ENCODE measurements at regions not wholly inside any gene's neighbourhood (a gene's known extent, or its start where the extent isn't known, plus 50 kb on each side); places are given as distances from the start of the nearest gene placed in this dataset.

- no peak overlapping the region for H3K4me3 ChIP-seq (IDR thresholded peaks at IDR 0.05; ENCODE audit: insufficient read depth, low read depth, low read length)
- no peak overlapping the region for H3K4me2 ChIP-seq
- no peaks in the 10 kb centered on the region for H4K20me1 ChIP-seq (ENCODE audit: insufficient read depth)
- TF ChIP-seq CTCF (conservative IDR thresholded peaks at IDR 0.05; ENCODE audit: low read depth, low read length) = no peak
- no peak overlapping the region for H2AFZ ChIP-seq (ENCODE audit: low read depth)
- H3K79me2 ChIP-seq (ENCODE audit: insufficient read depth, low read depth) = no peaks in the 10 kb centered on the region
- H3K27ac ChIP-seq = no peak overlapping the region
- H3K36me3 ChIP-seq (ENCODE audit: insufficient read depth) = no peaks in the 10 kb centered on the region
- no peaks in the 10 kb centered on the region for H3K27me3 ChIP-seq (ENCODE audit: insufficient read depth, low read depth)
- H3K9ac ChIP-seq = no peak overlapping the region
- H3K4me1 ChIP-seq (ENCODE audit: low read depth, poor library complexity, severe bottlenecking) = no peaks in the 10 kb centered on the region
Measured at GRCh38 chrX:116862340-116862739, 399.6 kb upstream of the CT83 start.

- no peak for TF ChIP-seq CTCF (conservative IDR thresholded peaks at IDR 0.05; ENCODE audit: low read depth, low read length)
- Histone ChIP-seq H3K27ac (no peak overlapping the region), H3K79me2 (ENCODE audit: insufficient read depth, low read depth) (no peaks in the 10 kb centered on the region), H3K4me2 (no peak overlapping the region), H2AFZ (ENCODE audit: low read depth) (no peak overlapping the region), H3K4me3 (IDR thresholded peaks at IDR 0.05; ENCODE audit: insufficient read depth, low read depth, low read length) (no peak overlapping the region), H3K36me3 (ENCODE audit: insufficient read depth) (no peaks in the 10 kb centered on the region), H3K9ac (no peak overlapping the region), H3K27me3 (ENCODE audit: insufficient read depth, low read depth) (no peaks in the 10 kb centered on the region), H4K20me1 (ENCODE audit: insufficient read depth) (no peaks in the 10 kb centered on the region), H3K4me1 (ENCODE audit: low read depth, poor library complexity, severe bottlenecking) (no peaks in the 10 kb centered on the region)
Measured at GRCh38 chrX:116841290-116841689, 378.5 kb upstream of the CT83 start.

- no peak overlapping the region for H3K27ac ChIP-seq
- no peaks in the 10 kb centered on the region for H4K20me1 ChIP-seq (ENCODE audit: insufficient read depth)
- no peaks in the 10 kb centered on the region for H3K4me1 ChIP-seq (ENCODE audit: low read depth, poor library complexity, severe bottlenecking)
- no peaks in the 10 kb centered on the region for H3K36me3 ChIP-seq (ENCODE audit: insufficient read depth)
- H3K4me3 ChIP-seq (IDR thresholded peaks at IDR 0.05; ENCODE audit: insufficient read depth, low read depth, low read length) = no peak overlapping the region
- H3K4me2 ChIP-seq = no peak overlapping the region
- H3K27me3 ChIP-seq (ENCODE audit: insufficient read depth, low read depth) = no peaks in the 10 kb centered on the region
- no peak for TF ChIP-seq CTCF (conservative IDR thresholded peaks at IDR 0.05; ENCODE audit: low read depth, low read length)
- no peaks in the 10 kb centered on the region for H3K79me2 ChIP-seq (ENCODE audit: insufficient read depth, low read depth)
- H3K9ac ChIP-seq = no peak overlapping the region
- no peak overlapping the region for H2AFZ ChIP-seq (ENCODE audit: low read depth)
Measured at GRCh38 chrX:116827063-116827462, 364.3 kb upstream of the CT83 start.

- Histone ChIP-seq H3K4me3 (IDR thresholded peaks at IDR 0.05; ENCODE audit: insufficient read depth, low read depth, low read length) (no peak overlapping the region), H3K4me1 (ENCODE audit: low read depth, poor library complexity, severe bottlenecking) (no peaks in the 10 kb centered on the region), H4K20me1 (ENCODE audit: insufficient read depth) (no peaks in the 10 kb centered on the region), H3K27ac (no peak overlapping the region), H3K36me3 (ENCODE audit: insufficient read depth) (no peaks in the 10 kb centered on the region), H3K79me2 (ENCODE audit: insufficient read depth, low read depth) (no peaks in the 10 kb centered on the region), H3K4me2 (no peak overlapping the region), H2AFZ (ENCODE audit: low read depth) (no peak overlapping the region), H3K9ac (no peak overlapping the region), H3K27me3 (ENCODE audit: insufficient read depth, low read depth) (no peaks in the 10 kb centered on the region)
- TF ChIP-seq CTCF (conservative IDR thresholded peaks at IDR 0.05; ENCODE audit: low read depth, low read length) = no peak
Measured at GRCh38 chrX:116824785-116825184, 362.0 kb upstream of the CT83 start.

- H3K9ac ChIP-seq = no peak overlapping the region
- no peak overlapping the region for H3K4me3 ChIP-seq (IDR thresholded peaks at IDR 0.05; ENCODE audit: insufficient read depth, low read depth, low read length)
- H3K27ac ChIP-seq = no peak overlapping the region
- no peaks in the 10 kb centered on the region for H3K4me1 ChIP-seq (ENCODE audit: low read depth, poor library complexity, severe bottlenecking)
- H3K36me3 ChIP-seq (ENCODE audit: insufficient read depth) = no peaks in the 10 kb centered on the region
- no peak overlapping the region for H2AFZ ChIP-seq (ENCODE audit: low read depth)
- H4K20me1 ChIP-seq (ENCODE audit: insufficient read depth) = no peaks in the 10 kb centered on the region
- no peak overlapping the region for H3K4me2 ChIP-seq
- H3K79me2 ChIP-seq (ENCODE audit: insufficient read depth, low read depth) = no peaks in the 10 kb centered on the region
- H3K27me3 ChIP-seq (ENCODE audit: insufficient read depth, low read depth) = no peaks in the 10 kb centered on the region
- no peak for TF ChIP-seq CTCF (conservative IDR thresholded peaks at IDR 0.05; ENCODE audit: low read depth, low read length)
Measured at GRCh38 chrX:116823677-116824076, 360.9 kb upstream of the CT83 start.
